LNCAP (cell line): ENCODE measurements at regions not wholly inside any gene's neighbourhood (a gene's known extent, or its start where the extent isn't known, plus 50 kb on each side); places are given as distances from the start of the nearest gene placed in this dataset.

ENCODE experiments used
- CTCF ChIP-seq: fragments of 450-650 bp; IDR thresholded peaks from 2 replicates; pipeline ENCODE4 v1.5.1; 2017; ENCODE audit warnings: mild to moderate bottlenecking

DNA sequence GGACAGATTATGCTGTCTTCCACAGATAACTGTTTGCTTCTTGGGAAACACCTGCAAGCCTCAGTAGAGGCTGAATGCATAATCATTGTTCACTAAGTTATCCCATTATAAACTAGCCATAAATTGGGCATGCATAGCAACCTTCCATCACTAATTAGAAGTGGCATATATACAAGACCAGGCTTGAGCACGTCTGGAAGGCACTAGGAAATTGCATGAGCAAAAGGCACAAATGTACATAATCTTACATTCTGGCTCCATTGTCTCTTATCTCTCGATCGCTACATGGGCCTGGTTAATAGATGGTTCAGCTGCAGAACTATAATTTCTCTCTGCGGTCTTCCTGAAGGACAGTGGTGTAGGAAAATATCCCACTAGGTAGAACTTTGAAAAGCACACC is 679.2 kb downstream of the RPL10L start:
- TF ChIP-seq CTCF = no peak

- no peak for TF ChIP-seq CTCF
Measured at GRCh38 chr14:45970621-45971020, 681.0 kb downstream of the RPL10L start.

GRCh38 chr14:45968037-45968436 is 683.5 kb downstream of the RPL10L start:
- no peak for TF ChIP-seq CTCF

DNA sequence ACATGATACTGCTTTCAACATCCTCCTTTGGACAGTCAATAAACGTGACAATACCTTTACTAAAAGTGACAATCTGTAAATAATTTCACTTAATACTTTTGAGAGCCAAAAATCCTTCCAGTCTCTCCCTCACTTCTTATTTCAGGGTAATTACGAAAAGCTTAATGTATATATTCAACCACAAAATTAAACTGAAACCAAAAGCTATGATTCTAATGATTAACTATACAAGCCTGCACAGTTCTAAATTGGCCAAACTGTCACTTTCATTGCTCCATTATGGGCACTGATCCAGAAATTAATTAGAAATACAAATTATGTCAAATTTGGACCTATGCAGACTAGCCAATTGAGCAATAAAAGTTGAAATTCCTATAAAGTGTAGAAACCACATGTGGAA is 696.5 kb upstream of the MIS18BP1 start:
- no peak for TF ChIP-seq CTCF

DNA sequence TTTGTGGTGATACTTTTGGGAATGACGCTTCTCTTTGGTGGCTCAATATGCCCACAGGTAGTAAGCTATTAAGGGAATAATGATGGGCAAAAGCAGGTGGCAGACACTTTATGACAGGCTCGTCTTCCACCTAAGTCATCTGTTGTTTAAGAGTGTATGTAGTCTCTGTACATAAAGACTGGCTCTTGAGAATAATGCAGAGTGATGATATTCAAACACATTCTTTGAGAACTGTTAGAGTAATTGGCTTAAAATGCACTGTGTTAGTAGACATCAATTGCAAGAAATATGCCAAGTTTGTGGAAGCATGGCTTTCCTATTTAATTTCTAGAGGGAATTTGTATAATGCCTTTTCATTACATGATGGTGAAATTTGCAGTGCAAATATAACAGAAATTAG is 694.8 kb upstream of the MIS18BP1 start:
- no peak for TF ChIP-seq CTCF

- TF ChIP-seq CTCF = no peak
Measured at GRCh38 chr14:45946251-45946650, 693.2 kb upstream of the MIS18BP1 start.

DNA sequence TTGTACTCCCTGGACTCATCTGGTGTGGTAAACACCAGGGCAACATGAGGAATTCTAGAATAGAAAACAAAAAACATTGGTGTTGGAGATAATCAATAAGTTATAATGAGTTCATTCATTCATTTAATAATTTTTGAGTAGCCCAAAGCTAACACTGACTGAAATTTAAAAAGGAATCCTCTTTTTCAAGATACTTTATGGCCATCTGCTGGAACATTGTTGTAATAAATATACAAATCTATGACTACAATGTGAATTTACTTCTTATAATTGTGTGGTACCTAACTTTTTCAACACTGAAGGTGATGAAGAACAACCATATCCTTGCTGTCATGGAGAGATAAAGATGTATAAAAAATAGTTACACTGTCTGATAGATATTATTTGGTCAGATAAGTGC is 687.3 kb upstream of the MIS18BP1 start:
- TF ChIP-seq CTCF = no peak

DNA sequence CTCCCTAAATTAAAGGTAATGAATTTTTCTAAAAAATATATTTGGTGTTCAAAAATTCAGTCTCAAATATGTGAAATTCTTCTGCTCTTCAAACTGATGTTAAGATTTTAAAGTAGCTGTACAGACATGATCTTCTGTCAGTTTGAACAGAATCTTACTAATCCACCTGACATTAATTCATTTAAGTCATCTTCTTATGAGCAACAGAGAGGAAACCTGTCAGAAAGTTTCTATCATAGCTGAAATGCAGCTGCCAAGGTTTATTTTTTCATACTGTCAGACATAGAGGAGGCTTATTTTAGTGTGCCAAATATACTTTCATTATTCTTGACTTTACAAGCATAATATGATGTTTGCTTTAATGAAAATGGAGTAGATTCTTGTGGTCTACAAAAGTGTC is 686.6 kb upstream of the MIS18BP1 start:
- no peak for TF ChIP-seq CTCF
